ENCODE measurements at regions not wholly inside any gene's neighbourhood (a gene's known extent, or its start where the extent isn't known, plus 50 kb on each side); places are given as distances from the start of the nearest gene placed in this dataset.

- TF ChIP-seq ESRRA (CRISPR knock-in tag; IDR thresholded peaks at IDR 0.05; ENCODE audit: borderline replicate concordance) (no peak), NFYB (CRISPR knock-in tag; conservative IDR thresholded peaks at IDR 0.05; ENCODE audit: low read depth) (no peak), SP1 (CRISPR knock-in tag; conservative IDR thresholded peaks at IDR 0.05) (no peak)
- TF ChIP-seq, protein P1, sequence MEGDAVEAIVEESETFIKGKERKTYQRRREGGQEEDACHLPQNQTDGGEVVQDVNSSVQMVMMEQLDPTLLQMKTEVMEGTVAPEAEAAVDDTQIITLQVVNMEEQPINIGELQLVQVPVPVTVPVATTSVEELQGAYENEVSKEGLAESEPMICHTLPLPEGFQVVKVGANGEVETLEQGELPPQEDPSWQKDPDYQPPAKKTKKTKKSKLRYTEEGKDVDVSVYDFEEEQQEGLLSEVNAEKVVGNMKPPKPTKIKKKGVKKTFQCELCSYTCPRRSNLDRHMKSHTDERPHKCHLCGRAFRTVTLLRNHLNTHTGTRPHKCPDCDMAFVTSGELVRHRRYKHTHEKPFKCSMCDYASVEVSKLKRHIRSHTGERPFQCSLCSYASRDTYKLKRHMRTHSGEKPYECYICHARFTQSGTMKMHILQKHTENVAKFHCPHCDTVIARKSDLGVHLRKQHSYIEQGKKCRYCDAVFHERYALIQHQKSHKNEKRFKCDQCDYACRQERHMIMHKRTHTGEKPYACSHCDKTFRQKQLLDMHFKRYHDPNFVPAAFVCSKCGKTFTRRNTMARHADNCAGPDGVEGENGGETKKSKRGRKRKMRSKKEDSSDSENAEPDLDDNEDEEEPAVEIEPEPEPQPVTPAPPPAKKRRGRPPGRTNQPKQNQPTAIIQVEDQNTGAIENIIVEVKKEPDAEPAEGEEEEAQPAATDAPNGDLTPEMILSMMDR (IDR thresholded peaks at IDR 0.05), result no peak
- TF ChIP-seq, protein P2, sequence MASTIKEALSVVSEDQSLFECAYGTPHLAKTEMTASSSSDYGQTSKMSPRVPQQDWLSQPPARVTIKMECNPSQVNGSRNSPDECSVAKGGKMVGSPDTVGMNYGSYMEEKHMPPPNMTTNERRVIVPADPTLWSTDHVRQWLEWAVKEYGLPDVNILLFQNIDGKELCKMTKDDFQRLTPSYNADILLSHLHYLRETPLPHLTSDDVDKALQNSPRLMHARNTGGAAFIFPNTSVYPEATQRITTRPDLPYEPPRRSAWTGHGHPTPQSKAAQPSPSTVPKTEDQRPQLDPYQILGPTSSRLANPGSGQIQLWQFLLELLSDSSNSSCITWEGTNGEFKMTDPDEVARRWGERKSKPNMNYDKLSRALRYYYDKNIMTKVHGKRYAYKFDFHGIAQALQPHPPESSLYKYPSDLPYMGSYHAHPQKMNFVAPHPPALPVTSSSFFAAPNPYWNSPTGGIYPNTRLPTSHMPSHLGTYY (CRISPR knock-in tag; IDR thresholded peaks at IDR 0.05), result no peak
- TF ChIP-seq, protein P3, sequence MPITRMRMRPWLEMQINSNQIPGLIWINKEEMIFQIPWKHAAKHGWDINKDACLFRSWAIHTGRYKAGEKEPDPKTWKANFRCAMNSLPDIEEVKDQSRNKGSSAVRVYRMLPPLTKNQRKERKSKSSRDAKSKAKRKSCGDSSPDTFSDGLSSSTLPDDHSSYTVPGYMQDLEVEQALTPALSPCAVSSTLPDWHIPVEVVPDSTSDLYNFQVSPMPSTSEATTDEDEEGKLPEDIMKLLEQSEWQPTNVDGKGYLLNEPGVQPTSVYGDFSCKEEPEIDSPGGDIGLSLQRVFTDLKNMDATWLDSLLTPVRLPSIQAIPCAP (CRISPR knock-in tag; IDR thresholded peaks at IDR 0.05), result no peak
Measured at GRCh38 chr5:88380332-88380731, 111.7 kb upstream of the TMEM161B start.
